C4-2B (cell line): ENCODE measurements at regions not wholly inside any gene's neighbourhood (a gene's known extent, or its start where the extent isn't known, plus 50 kb on each side); places are given as distances from the start of the nearest gene placed in this dataset.

Experiments used
- CTCF ChIP-seq: fragments of 450-650 bp; conservative IDR thresholded peaks from 2 replicates; pipeline ENCODE4 v1.5.1; 2017; ENCODE audit warnings: mild to moderate bottlenecking
- ZFX ChIP-seq: fragments of 450-650 bp; IDR thresholded peaks from 2 replicates; pipeline ENCODE4 v1.6.1; 2017

GRCh38 chr1:104853276-104853675, 1103.6 kb downstream of the AMY1C start:
- TF ChIP-seq CTCF (no peak), ZFX (no peak)
